Gastrocnemius medialis (tissue), 4 donors: ENCODE measurements at regions not wholly inside any gene's neighbourhood (a gene's known extent, or its start where the extent isn't known, plus 50 kb on each side); places are given as distances from the start of the nearest gene placed in this dataset.
"Not testable (repeated sequence)": the region's sequence is repeated elsewhere in the genome, so short reads cannot be mapped to it uniquely, and the experiment has no call there.

Experiments
- ATAC-seq, 2 donors: fragments of 150-250 bp; one replicate each; pipeline ENCODE4 v1.9.1; 2016
- DNase-seq, 2 donors: peaks; one replicate each; pipeline ENCODE4 v3.0.0-alpha.2; 2019
- H3K27ac ChIP-seq, 4 donors: fragments of 200-600 bp; sonication (generic); 1 replicate in 1 of 4; 2 replicates in 3 of 4; pipeline ENCODE4 v1.5.1; 2016 to 2018; ENCODE audit warnings: mild to moderate bottlenecking in 2 of 4, moderate library complexity in 1 of 4
- H3K27me3 ChIP-seq, 3 donors: fragments of 200-600 bp; sonication (generic) in 2 of 3; 1 replicate in 1 of 3; 2 replicates in 2 of 3; pipeline versions ENCODE4 v1.5.1 to v1.6.0; 2016 to 2019; ENCODE audit warnings: mild to moderate bottlenecking in 1 of 3, moderate library complexity in 1 of 3
- H3K36me3 ChIP-seq, 2 donors: fragments of 200-600 bp; sonication (generic) in 1 of 2; one replicate each; pipeline ENCODE4 v1.5.1; 2017 to 2018
- H3K4me1 ChIP-seq, 2 donors: fragments of 200-600 bp; sonication (generic) in 1 of 2; one replicate each; pipeline ENCODE4 v1.5.1; 2016 to 2017; ENCODE audit warnings: mild to moderate bottlenecking in 2 of 2
- H3K4me3 ChIP-seq, 4 donors: fragments of 200-600 bp; sonication (generic) in 3 of 4; 1 replicate in 1 of 4; 2 replicates in 3 of 4; pipeline ENCODE4 v1.5.1; 2016 to 2019; ENCODE audit warnings: mild to moderate bottlenecking in 2 of 4
- H3K9me3 ChIP-seq, 3 donors: fragments of 200-600 bp; sonication (generic) in 2 of 3; 1 replicate in 1 of 3; 2 replicates in 2 of 3; pipeline ENCODE4 v1.5.1; 2016 to 2019
- POLR2A ChIP-seq, 2 donors: fragments of 450-650 bp; IDR thresholded peaks; one replicate each; pipeline ENCODE4 v1.6.1; 2017; ENCODE audit warnings: antibody characterized with exemption in 2 of 2, mild to moderate bottlenecking in 2 of 2, moderate library complexity in 2 of 2
- in situ Hi-C, 4 donors: fragments of 200-750 bp; cut with MboI; loops; one replicate each; pipeline versions ENCODE4 v1.15.0 to v1.8.0; 2017; ENCODE audit warnings: low sequenced_read_pairs in 4 of 4
- intact Hi-C: fragments of 100-400 bp; cut with DNase I; formaldehyde crosslinking; loops from one replicate; pipeline ENCODE4 v1.15.1; 2023; ENCODE audit warnings: low total_unique reads
- TF ChIP-seq, protein P1 (sequence below), 5 experiments: fragments of 450-650 bp in 3 of 5; fragments of 200-600 bp in 2 of 5; sonication (generic) in 2 of 5; IDR thresholded peaks in 4 of 5; conservative IDR thresholded peaks in 1 of 5; 1 replicate in 4 of 5; 2 replicates in 1 of 5; pipeline ENCODE4 v1.5.1; 2016 to 2019; ENCODE audit warnings: antibody characterized with exemption in 5 of 5, mild to moderate bottlenecking in 3 of 5, moderate library complexity in 3 of 5

DNA sequence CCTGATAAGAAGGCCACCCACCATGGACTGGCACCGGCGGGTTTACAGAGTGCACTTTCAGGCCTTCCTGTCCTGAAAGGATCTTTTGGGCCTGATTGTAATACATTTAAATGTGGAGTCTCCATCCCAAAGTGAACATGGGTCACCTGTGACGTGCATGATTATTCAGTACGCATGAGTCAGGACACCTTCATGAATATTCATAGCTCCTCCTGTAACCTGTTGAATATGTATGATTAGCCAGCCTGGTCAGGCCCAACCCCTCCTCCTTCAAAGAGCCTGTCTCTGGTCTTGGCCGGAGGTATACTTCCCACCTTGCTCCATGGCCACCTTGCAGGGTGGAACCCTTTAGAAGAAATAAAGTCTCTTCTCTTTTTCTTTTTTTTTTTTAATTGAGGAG, 75.9 kb upstream of the NUP50 start:
- Histone ChIP-seq H3K27ac (no peak overlapping the region), H3K4me3 (no peak overlapping the region), H3K36me3 (no peaks in the 10 kb centered on the region), H3K4me1 (no peaks in the 10 kb centered on the region), H3K27me3 (peaks cover 3 to 10% (median 5%) of the 10 kb centered on the region in 3 donors), H3K9me3 (no peaks in the 10 kb centered on the region)
- DNase-seq, result no peak
- no peak for TF ChIP-seq POLR2A (IDR thresholded peaks at IDR 0.05)
- TF ChIP-seq, protein P1, sequence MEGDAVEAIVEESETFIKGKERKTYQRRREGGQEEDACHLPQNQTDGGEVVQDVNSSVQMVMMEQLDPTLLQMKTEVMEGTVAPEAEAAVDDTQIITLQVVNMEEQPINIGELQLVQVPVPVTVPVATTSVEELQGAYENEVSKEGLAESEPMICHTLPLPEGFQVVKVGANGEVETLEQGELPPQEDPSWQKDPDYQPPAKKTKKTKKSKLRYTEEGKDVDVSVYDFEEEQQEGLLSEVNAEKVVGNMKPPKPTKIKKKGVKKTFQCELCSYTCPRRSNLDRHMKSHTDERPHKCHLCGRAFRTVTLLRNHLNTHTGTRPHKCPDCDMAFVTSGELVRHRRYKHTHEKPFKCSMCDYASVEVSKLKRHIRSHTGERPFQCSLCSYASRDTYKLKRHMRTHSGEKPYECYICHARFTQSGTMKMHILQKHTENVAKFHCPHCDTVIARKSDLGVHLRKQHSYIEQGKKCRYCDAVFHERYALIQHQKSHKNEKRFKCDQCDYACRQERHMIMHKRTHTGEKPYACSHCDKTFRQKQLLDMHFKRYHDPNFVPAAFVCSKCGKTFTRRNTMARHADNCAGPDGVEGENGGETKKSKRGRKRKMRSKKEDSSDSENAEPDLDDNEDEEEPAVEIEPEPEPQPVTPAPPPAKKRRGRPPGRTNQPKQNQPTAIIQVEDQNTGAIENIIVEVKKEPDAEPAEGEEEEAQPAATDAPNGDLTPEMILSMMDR (IDR thresholded peaks at IDR 0.05 in 4 of 5, conservative IDR thresholded peaks at IDR 0.05 in 1 of 5), result no peak
- in situ Hi-C loops (no loop called here), intact Hi-C loops (no loop called here)
- no peak for ATAC-seq

- no peak overlapping the region for H3K27ac ChIP-seq
- no peaks in the 10 kb centered on the region for H3K9me3 ChIP-seq
- no peak for TF ChIP-seq POLR2A (IDR thresholded peaks at IDR 0.05)
- TF ChIP-seq, protein P1 (IDR thresholded peaks at IDR 0.05 in 4 of 5, conservative IDR thresholded peaks at IDR 0.05 in 1 of 5), result no peak
- DNase-seq (no peak), ATAC-seq (no peak)
- no peak overlapping the region for H3K4me3 ChIP-seq
- peaks cover 3 to 7% (median 3%) of the 10 kb centered on the region in 3 donors for H3K27me3 ChIP-seq
- in situ Hi-C loops (no loop called here), intact Hi-C loops (no loop called here)
- no peaks in the 10 kb centered on the region for H3K4me1 ChIP-seq
- H3K36me3 ChIP-seq, result no peaks in the 10 kb centered on the region
These were observed 75.1 kb upstream of the NUP50 start for GRCh38 chr22:45088576-45088975.

DNA sequence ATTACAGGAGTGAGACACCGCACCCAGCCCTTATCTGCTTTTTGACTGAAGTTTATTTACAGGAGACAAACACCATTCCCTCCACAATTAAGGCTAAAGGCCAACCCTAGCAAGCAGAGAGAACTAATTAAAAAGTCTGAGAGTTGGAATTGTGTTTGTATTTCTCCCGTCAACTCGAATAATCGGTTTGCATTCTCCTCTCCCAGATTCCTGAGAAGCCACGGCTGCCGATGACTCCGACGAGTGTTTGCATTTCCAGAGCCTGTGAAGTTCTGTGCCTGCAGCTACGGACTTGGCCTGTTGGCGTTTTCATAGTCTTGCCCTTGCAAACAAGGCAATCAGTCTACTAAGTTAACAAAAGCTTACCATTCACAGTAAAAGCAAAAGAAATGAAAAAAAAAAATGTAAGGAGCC, 73.2 kb upstream of the NUP50 start:
- Histone ChIP-seq H3K9me3 (no peaks in the 10 kb centered on the region), H3K4me1 (no peaks in the 10 kb centered on the region), H3K36me3 (no peaks in the 10 kb centered on the region), H3K4me3 (no peak overlapping the region), H3K27me3 (peaks cover 3 to 4% (median 4%) of the 10 kb centered on the region in 3 donors), H3K27ac (no peak overlapping the region)
- DNase-seq, result no peak
- in situ Hi-C loops, result no loop called here
- intact Hi-C loops, result no loop called here
- no peak for ATAC-seq
- TF ChIP-seq, protein P1 (IDR thresholded peaks at IDR 0.05 in 4 of 5, conservative IDR thresholded peaks at IDR 0.05 in 1 of 5), result no peak
- TF ChIP-seq POLR2A (IDR thresholded peaks at IDR 0.05), result no peak

DNA sequence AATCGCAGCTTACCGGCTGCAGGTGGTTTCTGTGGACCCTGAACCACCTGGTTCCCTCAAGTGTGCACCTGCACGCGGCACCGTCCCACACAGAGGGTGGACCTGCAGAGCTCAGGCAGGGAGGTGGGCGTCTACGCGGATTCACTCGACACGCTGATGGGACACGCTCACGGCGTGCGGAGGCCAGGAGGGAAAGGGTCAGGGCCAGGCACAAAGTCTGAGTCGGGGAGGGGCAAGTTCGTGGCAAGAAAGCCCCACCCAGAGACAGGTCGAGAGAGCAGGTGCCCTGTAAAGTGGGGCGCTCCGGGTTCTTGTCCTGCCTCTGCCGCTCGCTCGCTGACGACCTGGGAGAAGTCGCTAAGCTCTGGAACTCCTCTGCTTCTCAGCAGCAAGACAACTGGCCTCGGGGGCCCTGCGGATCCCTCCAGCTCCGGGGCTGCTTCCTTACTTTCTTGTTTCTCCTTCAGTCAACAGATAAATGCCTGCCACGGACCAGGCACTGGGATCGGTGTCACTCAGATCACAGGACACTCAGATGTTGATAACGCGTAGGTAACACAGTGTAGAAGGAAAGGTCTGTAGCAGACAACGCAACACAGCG, 72.4 kb upstream of the NUP50 start:
- no peak for ATAC-seq
- no peaks in the 10 kb centered on the region for H3K36me3 ChIP-seq
- in situ Hi-C loops, result no loop called here
- no peaks in the 10 kb centered on the region for H3K4me1 ChIP-seq
- H3K9me3 ChIP-seq, result no peaks in the 10 kb centered on the region
- no peak overlapping the region for H3K4me3 ChIP-seq
- intact Hi-C loops, result no loop called here
- H3K27ac ChIP-seq, result no peak overlapping the region
- peaks cover 3 to 5% (median 4%) of the 10 kb centered on the region in 3 donors for H3K27me3 ChIP-seq
- TF ChIP-seq, protein P1 (IDR thresholded peaks at IDR 0.05 in 4 of 5, conservative IDR thresholded peaks at IDR 0.05 in 1 of 5), result no peak
- no peak for TF ChIP-seq POLR2A (IDR thresholded peaks at IDR 0.05)
- DNase-seq, result no peak

- intact Hi-C loops, H3K4me3 ChIP-seq, H3K27ac ChIP-seq, H3K9me3 ChIP-seq, H3K4me1 ChIP-seq, ATAC-seq, H3K36me3 ChIP-seq, DNase-seq, in situ Hi-C loops: not testable (repeated sequence)
- peaks cover 3 to 10% (median 6%) of the 10 kb centered on the region in 3 donors for H3K27me3 ChIP-seq
These were observed 71.8 kb upstream of the NUP50 start for GRCh38 chr22:45091875-45092274.
